K562 (cell line): ENCODE measurements at regions not wholly inside any gene's neighbourhood (a gene's known extent, or its start where the extent isn't known, plus 50 kb on each side); places are given as distances from the start of the nearest gene placed in this dataset.
A peak's percentile ranks its signal among the peaks of the same experiment; 100 is the strongest.

Experiments used
- BRD4 ChIP-seq: fragments of 200-600 bp; sonication (generic); IDR thresholded peaks from 2 replicates; pipeline ENCODE4 v1.6.1; 2017; ENCODE audit warnings: inconsistent platforms
- CEBPB ChIP-seq: fragments of 450-650 bp; IDR thresholded peaks from 2 replicates; pipeline ENCODE4 v1.6.1; 2016; ENCODE audit warnings: missing genetic modification characterization, missing compliant biosample characterization
- EP300 ChIP-seq: IDR thresholded peaks from 2 replicates; pipeline ENCODE4 v1.6.1; 2012; ENCODE audit warnings: low read length, improper control_type of control experiment
- KDM2B ChIP-seq: fragments of 250-450 bp; sonication (Bioruptor Pico); IDR thresholded peaks from 2 replicates; pipeline ENCODE4 v1.8.0; 2021; ENCODE audit warnings: mild to moderate bottlenecking, moderate library complexity
- RBM15 ChIP-seq: fragments of 200-400 bp; formaldehyde crosslinking; IDR thresholded peaks from 2 replicates; pipeline ENCODE4 v1.6.1; 2018; ENCODE audit warnings: mild to moderate bottlenecking, low read length, moderate library complexity; ENCODE audit not compliant: insufficient read depth
- SMAD4 ChIP-seq: fragments of 250-450 bp; sonication (Bioruptor Pico); conservative IDR thresholded peaks from 2 replicates; pipeline ENCODE4 v1.8.0; 2021; ENCODE audit warnings: inconsistent platforms, mild to moderate bottlenecking, moderate library complexity
- SREBF2 ChIP-seq: sonication (generic); formaldehyde crosslinking; IDR thresholded peaks from 2 replicates; pipeline ENCODE4 v1.4.0; 2020; ENCODE audit warnings: mild to moderate bottlenecking, missing genetic modification reagents
- TCF7L2 ChIP-seq: fragments of 150-350 bp; IDR thresholded peaks from 2 replicates; pipeline ENCODE4 v1.6.1; 2016; ENCODE audit warnings: low read depth, mild to moderate bottlenecking, low read length, moderate library complexity
- ZNF282 ChIP-seq: sonication (generic); formaldehyde crosslinking; IDR thresholded peaks from 2 replicates; pipeline ENCODE4 v1.8.1; 2023; ENCODE audit warnings: missing genetic modification reagents
- ZNF347 ChIP-seq: fragments of 450-650 bp; formaldehyde crosslinking; IDR thresholded peaks from 2 replicates; pipeline ENCODE4 v1.4.0; 2020; ENCODE audit warnings: low read depth, mild to moderate bottlenecking, moderate library complexity
- ZNF445 ChIP-seq: fragments of 250-450 bp; sonication (Bioruptor Pico); IDR thresholded peaks from 2 replicates; pipeline ENCODE4 v1.4.0; 2020; ENCODE audit warnings: low read depth, mild to moderate bottlenecking, moderate library complexity
- ZNF764 ChIP-seq: fragments of 250-450 bp; sonication (Bioruptor Pico); IDR thresholded peaks from 2 replicates; pipeline ENCODE4 v1.4.0; 2020; ENCODE audit warnings: low read depth, mild to moderate bottlenecking, moderate library complexity
- ZSCAN29 ChIP-seq: fragments of 450-650 bp; IDR thresholded peaks from 2 replicates; pipeline ENCODE4 v1.6.1; 2017
- TF ChIP-seq, protein P1 (sequence below): fragments of 250-450 bp; sonication (Bioruptor Pico); IDR thresholded peaks from 2 replicates; pipeline ENCODE4 v1.8.0; 2021; ENCODE audit warnings: moderate library complexity, mild to moderate bottlenecking, inconsistent platforms
- TF ChIP-seq, protein P2 (sequence below): fragments of 150-350 bp; IDR thresholded peaks from 2 replicates; pipeline ENCODE4 v1.6.1; 2014; ENCODE audit warnings: low read depth, mild to moderate bottlenecking, low read length, borderline replicate concordance
- TF ChIP-seq, protein P3 (sequence below): fragments of 450-650 bp; IDR thresholded peaks from 2 replicates; pipeline ENCODE4 v1.6.1; 2017; ENCODE audit warnings: antibody characterized with exemption
- TF ChIP-seq, protein P4 (sequence below): fragments of 250-450 bp; sonication (Bioruptor Pico); IDR thresholded peaks from 2 replicates; pipeline ENCODE4 v1.8.0; 2021; ENCODE audit warnings: borderline replicate concordance, mild to moderate bottlenecking, moderate library complexity; ENCODE audit not compliant: poor library complexity, severe bottlenecking

DNA sequence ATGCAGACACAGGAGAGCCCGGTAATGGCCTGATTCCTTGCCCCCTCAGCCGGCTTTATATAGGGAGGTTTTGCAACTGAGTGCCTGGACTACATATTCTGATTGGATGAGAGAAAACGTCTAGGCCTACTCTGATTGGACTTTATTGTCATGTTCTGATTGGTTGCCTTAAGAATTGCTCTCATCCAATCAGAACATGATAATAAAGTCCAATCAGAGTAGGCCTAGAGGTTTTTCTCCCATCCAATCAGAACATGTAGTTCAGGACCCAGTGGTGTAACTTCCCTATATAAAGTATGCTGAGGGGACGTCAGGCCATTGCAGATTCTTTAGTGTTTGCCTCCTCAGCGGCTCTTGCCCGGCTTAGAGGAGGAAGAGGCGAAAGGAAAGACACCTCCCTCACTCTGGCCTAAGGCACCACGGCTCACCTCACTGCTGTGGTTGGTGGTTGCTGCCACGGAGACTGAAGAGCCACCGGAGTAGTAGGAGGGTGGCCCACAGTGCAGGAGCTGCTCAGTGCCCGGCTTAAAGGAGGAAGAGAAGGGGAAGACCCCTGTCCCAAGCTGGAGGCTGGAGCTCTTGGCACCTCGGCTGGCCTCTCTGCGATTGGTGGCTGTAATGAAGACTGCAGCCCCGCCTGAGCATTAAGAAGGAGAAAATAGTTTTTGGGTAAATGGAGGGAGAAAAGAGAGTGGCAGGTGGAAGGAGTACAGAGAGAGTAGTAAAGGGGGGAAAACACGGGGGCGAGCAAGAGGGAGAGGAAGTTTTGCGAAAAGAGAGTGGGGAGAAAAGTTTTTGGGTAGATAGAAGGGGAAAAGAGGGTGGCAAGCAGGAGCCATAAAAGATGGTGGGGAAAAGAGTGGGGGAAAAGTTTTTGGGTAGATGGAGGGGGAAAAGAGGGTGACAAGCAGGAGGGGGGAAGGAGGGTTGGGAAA lies 116.7 kb upstream of the SERPIND1 start (continued):
- TF ChIP-seq RBM15 (no peak), TCF7L2 (no peak), ZNF764 (CRISPR knock-in tag) (no peak), SREBF2 (CRISPR knock-in tag) (no peak), BRD4 (0 out of 2 replicates have a peak, but pooled peaks have one; percentile 64), ZNF445 (CRISPR knock-in tag) (no peak), ZNF347 (CRISPR knock-in tag) (no peak; the same call in 1 of the 2 replicates), SMAD4 (CRISPR knock-in tag) (no peak; the same call in 1 of the 2 replicates), KDM2B (CRISPR knock-in tag) (peak; percentile 13; the same call in 1 of the 2 replicates), EP300 (no peak), ZNF282 (CRISPR knock-in tag) (no peak), CEBPB (tag) (peak; percentile 65; the same call in 1 of the 2 replicates), ZSCAN29 (no peak)
- TF ChIP-seq, protein P1, sequence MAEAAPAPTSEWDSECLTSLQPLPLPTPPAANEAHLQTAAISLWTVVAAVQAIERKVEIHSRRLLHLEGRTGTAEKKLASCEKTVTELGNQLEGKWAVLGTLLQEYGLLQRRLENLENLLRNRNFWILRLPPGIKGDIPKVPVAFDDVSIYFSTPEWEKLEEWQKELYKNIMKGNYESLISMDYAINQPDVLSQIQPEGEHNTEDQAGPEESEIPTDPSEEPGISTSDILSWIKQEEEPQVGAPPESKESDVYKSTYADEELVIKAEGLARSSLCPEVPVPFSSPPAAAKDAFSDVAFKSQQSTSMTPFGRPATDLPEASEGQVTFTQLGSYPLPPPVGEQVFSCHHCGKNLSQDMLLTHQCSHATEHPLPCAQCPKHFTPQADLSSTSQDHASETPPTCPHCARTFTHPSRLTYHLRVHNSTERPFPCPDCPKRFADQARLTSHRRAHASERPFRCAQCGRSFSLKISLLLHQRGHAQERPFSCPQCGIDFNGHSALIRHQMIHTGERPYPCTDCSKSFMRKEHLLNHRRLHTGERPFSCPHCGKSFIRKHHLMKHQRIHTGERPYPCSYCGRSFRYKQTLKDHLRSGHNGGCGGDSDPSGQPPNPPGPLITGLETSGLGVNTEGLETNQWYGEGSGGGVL: no peak
- TF ChIP-seq, protein P2, sequence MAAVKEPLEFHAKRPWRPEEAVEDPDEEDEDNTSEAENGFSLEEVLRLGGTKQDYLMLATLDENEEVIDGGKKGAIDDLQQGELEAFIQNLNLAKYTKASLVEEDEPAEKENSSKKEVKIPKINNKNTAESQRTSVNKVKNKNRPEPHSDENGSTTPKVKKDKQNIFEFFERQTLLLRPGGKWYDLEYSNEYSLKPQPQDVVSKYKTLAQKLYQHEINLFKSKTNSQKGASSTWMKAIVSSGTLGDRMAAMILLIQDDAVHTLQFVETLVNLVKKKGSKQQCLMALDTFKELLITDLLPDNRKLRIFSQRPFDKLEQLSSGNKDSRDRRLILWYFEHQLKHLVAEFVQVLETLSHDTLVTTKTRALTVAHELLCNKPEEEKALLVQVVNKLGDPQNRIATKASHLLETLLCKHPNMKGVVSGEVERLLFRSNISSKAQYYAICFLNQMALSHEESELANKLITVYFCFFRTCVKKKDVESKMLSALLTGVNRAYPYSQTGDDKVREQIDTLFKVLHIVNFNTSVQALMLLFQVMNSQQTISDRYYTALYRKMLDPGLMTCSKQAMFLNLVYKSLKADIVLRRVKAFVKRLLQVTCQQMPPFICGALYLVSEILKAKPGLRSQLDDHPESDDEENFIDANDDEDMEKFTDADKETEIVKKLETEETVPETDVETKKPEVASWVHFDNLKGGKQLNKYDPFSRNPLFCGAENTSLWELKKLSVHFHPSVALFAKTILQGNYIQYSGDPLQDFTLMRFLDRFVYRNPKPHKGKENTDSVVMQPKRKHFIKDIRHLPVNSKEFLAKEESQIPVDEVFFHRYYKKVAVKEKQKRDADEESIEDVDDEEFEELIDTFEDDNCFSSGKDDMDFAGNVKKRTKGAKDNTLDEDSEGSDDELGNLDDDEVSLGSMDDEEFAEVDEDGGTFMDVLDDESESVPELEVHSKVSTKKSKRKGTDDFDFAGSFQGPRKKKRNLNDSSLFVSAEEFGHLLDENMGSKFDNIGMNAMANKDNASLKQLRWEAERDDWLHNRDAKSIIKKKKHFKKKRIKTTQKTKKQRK: 0 out of 2 replicates have a peak, but pooled peaks have one; percentile 4
- TF ChIP-seq, protein P3, sequence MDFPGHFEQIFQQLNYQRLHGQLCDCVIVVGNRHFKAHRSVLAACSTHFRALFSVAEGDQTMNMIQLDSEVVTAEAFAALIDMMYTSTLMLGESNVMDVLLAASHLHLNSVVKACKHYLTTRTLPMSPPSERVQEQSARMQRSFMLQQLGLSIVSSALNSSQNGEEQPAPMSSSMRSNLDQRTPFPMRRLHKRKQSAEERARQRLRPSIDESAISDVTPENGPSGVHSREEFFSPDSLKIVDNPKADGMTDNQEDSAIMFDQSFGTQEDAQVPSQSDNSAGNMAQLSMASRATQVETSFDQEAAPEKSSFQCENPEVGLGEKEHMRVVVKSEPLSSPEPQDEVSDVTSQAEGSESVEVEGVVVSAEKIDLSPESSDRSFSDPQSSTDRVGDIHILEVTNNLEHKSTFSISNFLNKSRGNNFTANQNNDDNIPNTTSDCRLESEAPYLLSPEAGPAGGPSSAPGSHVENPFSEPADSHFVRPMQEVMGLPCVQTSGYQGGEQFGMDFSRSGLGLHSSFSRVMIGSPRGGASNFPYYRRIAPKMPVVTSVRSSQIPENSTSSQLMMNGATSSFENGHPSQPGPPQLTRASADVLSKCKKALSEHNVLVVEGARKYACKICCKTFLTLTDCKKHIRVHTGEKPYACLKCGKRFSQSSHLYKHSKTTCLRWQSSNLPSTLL: no peak
- TF ChIP-seq, protein P4, sequence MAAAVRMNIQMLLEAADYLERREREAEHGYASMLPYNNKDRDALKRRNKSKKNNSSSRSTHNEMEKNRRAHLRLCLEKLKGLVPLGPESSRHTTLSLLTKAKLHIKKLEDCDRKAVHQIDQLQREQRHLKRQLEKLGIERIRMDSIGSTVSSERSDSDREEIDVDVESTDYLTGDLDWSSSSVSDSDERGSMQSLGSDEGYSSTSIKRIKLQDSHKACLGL (CRISPR knock-in tag): no peak
